ENCODE measurements at regions not wholly inside any gene's neighbourhood (a gene's known extent, or its start where the extent isn't known, plus 50 kb on each side); places are given as distances from the start of the nearest gene placed in this dataset.

- DNase-seq (ENCODE audit: low read depth, low spot score) (no peak), FAIRE-seq (peak; percentile 52)
- ChIA-PET CTCF (interaction anchor here (0.5 to 1.5 kb wide), 3 partner anchors 162 to 216 kb away, joined by 3 to 5 read pairs (median 4); partner anchors contain the start of gene PIK3R1), POLR2A (no interaction called here)
- Histone ChIP-seq H3K9me1 (replicated peaks; ENCODE audit: control insufficient read depth, extremely low read depth, insufficient read depth, low read length) (no peaks in the 10 kb centered on the region), H3K27me3 (ENCODE audit: control insufficient read depth in 2 of 2, insufficient read depth in 2 of 2, low read length in 2 of 2) (no peaks in the 10 kb centered on the region), H3K9ac (replicated peaks; ENCODE audit: extremely low read depth, insufficient read depth, low read length) (no peak overlapping the region), H3K4me2 (ENCODE audit: insufficient read depth, low read length) (no peak overlapping the region), H3K79me2 (ENCODE audit: control insufficient read depth, insufficient read depth, low read length) (no peaks in the 10 kb centered on the region), H3K27ac (ENCODE audit: insufficient read depth, low read depth, low read length) (no peak overlapping the region), H3K4me3 (replicated peaks in 1 of 3; ENCODE audit: insufficient read depth in 1 of 3, low read depth in 1 of 3, low read length in 3 of 3) (no peak overlapping the region), H3K36me3 (ENCODE audit: control insufficient read depth in 2 of 2, extremely low read depth in 1 of 2, insufficient read depth in 2 of 2, low read length in 2 of 2) (no peaks in the 10 kb centered on the region), H4K20me1 (replicated peaks; ENCODE audit: control insufficient read depth, extremely low read depth, insufficient read depth, low read length) (no peaks in the 10 kb centered on the region), H3K9me3 (replicated peaks; ENCODE audit: control insufficient read depth, insufficient read depth, low read length) (no peaks in the 10 kb centered on the region), H3K4me1 (ENCODE audit: control insufficient read depth, extremely low read depth, insufficient read depth, low read length) (peaks cover 14% of the 10 kb centered on the region), H2AFZ (ENCODE audit: low read depth, low read length) (no peak overlapping the region)
- dilution Hi-C loops (cut with MboI; ENCODE audit: extremely low pct_ligation_motif_present, low sequenced_read_pairs): no loop called here
- TF ChIP-seq MYC (IDR thresholded peaks at IDR 0.05; ENCODE audit: low read depth, low read length): no peak
- TF ChIP-seq JUN (IDR thresholded peaks at IDR 0.05; ENCODE audit: borderline replicate concordance, insufficient read depth, insufficient read length, low read depth): no peak
- no peak for TF ChIP-seq POLR2AphosphoS5 (IDR thresholded peaks at IDR 0.05; ENCODE audit: insufficient read depth, low read depth, low read length)
- TF ChIP-seq, protein P1, sequence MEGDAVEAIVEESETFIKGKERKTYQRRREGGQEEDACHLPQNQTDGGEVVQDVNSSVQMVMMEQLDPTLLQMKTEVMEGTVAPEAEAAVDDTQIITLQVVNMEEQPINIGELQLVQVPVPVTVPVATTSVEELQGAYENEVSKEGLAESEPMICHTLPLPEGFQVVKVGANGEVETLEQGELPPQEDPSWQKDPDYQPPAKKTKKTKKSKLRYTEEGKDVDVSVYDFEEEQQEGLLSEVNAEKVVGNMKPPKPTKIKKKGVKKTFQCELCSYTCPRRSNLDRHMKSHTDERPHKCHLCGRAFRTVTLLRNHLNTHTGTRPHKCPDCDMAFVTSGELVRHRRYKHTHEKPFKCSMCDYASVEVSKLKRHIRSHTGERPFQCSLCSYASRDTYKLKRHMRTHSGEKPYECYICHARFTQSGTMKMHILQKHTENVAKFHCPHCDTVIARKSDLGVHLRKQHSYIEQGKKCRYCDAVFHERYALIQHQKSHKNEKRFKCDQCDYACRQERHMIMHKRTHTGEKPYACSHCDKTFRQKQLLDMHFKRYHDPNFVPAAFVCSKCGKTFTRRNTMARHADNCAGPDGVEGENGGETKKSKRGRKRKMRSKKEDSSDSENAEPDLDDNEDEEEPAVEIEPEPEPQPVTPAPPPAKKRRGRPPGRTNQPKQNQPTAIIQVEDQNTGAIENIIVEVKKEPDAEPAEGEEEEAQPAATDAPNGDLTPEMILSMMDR (IDR thresholded peaks at IDR 0.05; ENCODE audit: extremely low read depth in 1 of 2, insufficient read depth in 1 of 2, low read depth in 1 of 2, low read length in 2 of 2): no peak
- TF ChIP-seq, protein P2, sequence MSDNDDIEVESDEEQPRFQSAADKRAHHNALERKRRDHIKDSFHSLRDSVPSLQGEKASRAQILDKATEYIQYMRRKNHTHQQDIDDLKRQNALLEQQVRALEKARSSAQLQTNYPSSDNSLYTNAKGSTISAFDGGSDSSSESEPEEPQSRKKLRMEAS (IDR thresholded peaks at IDR 0.05; ENCODE audit: insufficient read depth, insufficient read length): no peak
- no peak for TF ChIP-seq FOS (IDR thresholded peaks at IDR 0.05; ENCODE audit: borderline replicate concordance, insufficient read depth, low read length)
- TF ChIP-seq GATA2 (IDR thresholded peaks at IDR 0.05; ENCODE audit: insufficient read depth, insufficient read length, low read depth, low read length): no peak
- no peak for TF ChIP-seq POLR2A (IDR thresholded peaks at IDR 0.05; ENCODE audit: low read depth, low read length)
- BruUV-seq (replicated peaks): no TSS peak
- intact Hi-C loops (cut with micrococcal nuclease): no loop called here
Observed at GRCh38 chr5:68000805-68001204, 214.8 kb upstream of the PIK3R1 start.

Data from endothelial cell of umbilical vein (primary cell).